RWPE1 (cell line): ENCODE measurements at regions not wholly inside any gene's neighbourhood (a gene's known extent, or its start where the extent isn't known, plus 50 kb on each side); places are given as distances from the start of the nearest gene placed in this dataset.

ENCODE experiments used
- CTCF ChIA-PET: fragments of 350-600 bp; sonication (Branson Sonifier 250); formaldehyde crosslinking; extraction: SDS; loops from one replicate; lab custom pipeline; 2021; lab: Yijun Ruan, JAX
- POLR2A ChIA-PET: fragments of 400-600 bp; formaldehyde crosslinking; extraction: SDS; loops from one replicate; lab custom pipeline; 2020; ENCODE audit warnings: antibody characterized with exemption; ENCODE audit not compliant: low non-redundant PET; lab: Yijun Ruan, JAX
- DNase-seq: peaks from one replicate; pipeline ENCODE4 v3.0.0; 2012; ENCODE audit warnings: low spot score
- H3K27ac ChIP-seq: fragments of 450-650 bp; 2 replicates; pipeline ENCODE4 v1.5.1; 2017
- CTCF ChIP-seq: fragments of 450-650 bp; conservative IDR thresholded peaks from 2 replicates; pipeline ENCODE4 v1.5.1; 2017; ENCODE audit warnings: low read depth, mild to moderate bottlenecking

DNA sequence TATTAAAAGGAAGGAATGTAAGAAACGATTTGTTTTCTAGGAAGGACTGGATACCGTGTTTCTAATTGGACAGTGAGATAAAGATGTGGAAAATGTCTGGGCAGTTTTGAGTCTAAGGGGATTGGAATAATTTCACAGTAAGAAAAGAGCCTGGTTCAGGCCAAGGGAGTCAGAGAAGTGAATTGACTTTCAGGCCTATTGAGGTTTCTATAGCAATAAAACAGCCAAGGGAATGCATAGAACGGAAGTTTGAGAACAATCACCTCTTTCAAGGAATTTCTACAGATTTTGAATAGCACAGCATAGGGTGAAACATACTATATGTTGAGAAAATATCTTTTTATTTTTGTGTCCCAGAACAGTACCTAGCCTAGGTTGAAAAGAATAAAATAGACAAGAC is 271.6 kb upstream of the TRPM3 start:
- DNase-seq = no peak
- POLR2A ChIA-PET = no interaction called here
- H3K27ac ChIP-seq = no peak overlapping the region
- CTCF ChIA-PET = no interaction called here
- no peak for TF ChIP-seq CTCF

GRCh38 chr9:71384343-71384742 is 262.9 kb upstream of the TRPM3 start:
- no peak for DNase-seq
- no peak overlapping the region for H3K27ac ChIP-seq
- ChIA-PET POLR2A (no interaction called here), CTCF (interaction anchor here (0.6 kb wide), 1 partner anchor 134 kb away, joined by 3 read pairs; no protein-coding TSS in a partner anchor)
- TF ChIP-seq CTCF = no peak

DNA sequence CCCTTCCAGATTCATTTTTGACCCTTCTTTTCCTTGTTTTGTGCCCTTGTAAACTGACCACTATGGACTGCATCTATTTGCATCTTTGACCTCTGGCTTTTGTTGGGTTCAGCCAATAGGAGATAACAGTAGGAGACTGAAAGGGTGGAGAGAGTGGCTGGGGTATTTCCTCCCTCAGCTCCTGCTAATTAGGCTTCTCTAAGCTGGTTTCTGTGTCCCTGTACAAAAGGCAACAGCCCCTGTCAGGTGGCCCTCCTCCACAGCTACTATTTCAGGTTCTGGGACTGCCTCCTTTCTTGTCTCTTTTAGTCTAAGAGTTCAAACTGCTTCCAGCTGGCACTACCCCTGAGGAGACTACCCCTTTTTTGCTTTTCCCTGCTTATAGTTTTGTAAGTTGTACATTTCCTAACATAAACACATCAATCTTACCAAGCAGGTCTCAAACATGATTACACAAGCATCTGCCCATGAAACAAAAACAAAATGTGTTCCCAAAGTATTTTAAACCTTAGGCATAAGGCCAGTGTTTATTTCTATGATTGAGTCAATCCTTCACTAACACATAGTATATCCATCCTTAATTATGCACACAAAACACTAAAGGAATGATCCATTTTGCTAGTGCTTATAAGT is 262.0 kb upstream of the TRPM3 start:
- TF ChIP-seq CTCF = no peak
- H3K27ac ChIP-seq = no peak overlapping the region
- ChIA-PET CTCF (interaction anchor here (0.6 kb wide), 2 partner anchors 15 to 135 kb away, joined by 3 read pairs; no protein-coding TSS in a partner anchor), POLR2A (no interaction called here)
- DNase-seq = no peak

- DNase-seq = no peak
- no peak for TF ChIP-seq CTCF
- CTCF ChIA-PET = interaction anchor here (0.6 kb wide), 1 partner anchor 15 kb away, joined by 3 read pairs; no protein-coding TSS in a partner anchor
- POLR2A ChIA-PET = no interaction called here
- no peak overlapping the region for H3K27ac ChIP-seq
Measured at GRCh38 chr9:71368157-71368556, 246.7 kb upstream of the TRPM3 start.

DNA sequence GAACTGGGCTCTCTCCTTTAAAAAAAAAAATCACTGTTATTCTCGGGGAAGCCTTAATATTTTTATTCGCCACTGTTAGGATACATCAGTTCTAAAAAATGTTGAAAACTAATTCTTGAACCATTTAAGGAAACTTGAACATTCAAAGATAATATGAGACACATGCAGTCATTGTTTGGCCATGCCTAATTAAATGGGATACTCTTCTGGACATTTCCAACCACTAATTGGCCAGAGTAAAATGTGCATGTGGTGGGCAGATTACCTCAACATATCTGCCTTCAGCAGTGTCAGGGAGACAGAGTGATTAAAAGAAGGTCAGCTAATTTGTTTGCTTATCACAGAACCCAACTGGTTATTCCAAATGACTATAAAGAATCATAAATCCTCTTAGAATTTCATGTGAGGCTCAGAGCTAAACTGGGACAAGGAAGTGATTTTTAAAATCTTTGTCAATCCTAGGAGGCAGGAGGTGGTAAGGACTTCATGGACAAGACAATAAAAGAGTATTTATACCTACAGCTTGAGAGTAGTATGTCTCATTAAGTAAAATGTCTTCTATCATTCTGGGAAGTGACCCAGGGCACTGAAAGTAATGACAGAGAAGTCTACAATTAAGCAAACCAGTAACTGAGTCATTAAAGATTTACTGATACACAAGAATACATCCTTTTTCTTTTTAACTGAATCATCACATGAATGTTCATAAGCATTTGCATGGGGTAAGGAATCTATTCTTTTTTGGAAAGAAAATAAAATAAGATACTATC is 242.9 kb upstream of the TRPM3 start:
- no peak for TF ChIP-seq CTCF
- POLR2A ChIA-PET = no interaction called here
- no peak for DNase-seq
- CTCF ChIA-PET = interaction anchor here (0.7 kb wide), 1 partner anchor 66 kb away, joined by 3 read pairs; no protein-coding TSS in a partner anchor
- no peak overlapping the region for H3K27ac ChIP-seq

- ChIA-PET CTCF (no interaction called here), POLR2A (interaction anchor here (0.7 kb wide), 1 partner anchor 1498 kb away, joined by 3 read pairs; no protein-coding TSS in a partner anchor)
- no peak for TF ChIP-seq CTCF
- no peak overlapping the region for H3K27ac ChIP-seq
- no peak for DNase-seq
Measured at GRCh38 chr9:71363286-71363961, 242.0 kb upstream of the TRPM3 start.
